Adrenal gland (tissue), 5 donors: ENCODE measurements at regions not wholly inside any gene's neighbourhood (a gene's known extent, or its start where the extent isn't known, plus 50 kb on each side); places are given as distances from the start of the nearest gene placed in this dataset.

Experiments used
- CTCF ChIP-seq, 6 experiments: fragments of 450-650 bp in 4 of 6; fragments of 200-600 bp in 2 of 6; sonication (generic) in 1 of 6; IDR thresholded peaks; 1 replicate in 5 of 6; 2 replicates in 1 of 6; pipeline versions ENCODE4 v1.5.1 to v1.8.0; 2016 to 2021; ENCODE audit warnings: antibody characterized with exemption in 6 of 6, mild to moderate bottlenecking in 2 of 6, moderate library complexity in 1 of 6
- POLR2A ChIP-seq, 2 donors: fragments of 450-650 bp; IDR thresholded peaks; one replicate each; pipeline ENCODE4 v1.6.1; 2017; ENCODE audit warnings: antibody characterized with exemption in 2 of 2, mild to moderate bottlenecking in 2 of 2, moderate library complexity in 1 of 2
- donor health status: DM: no; HTN: no; CAD: no.

- TF ChIP-seq CTCF (IDR thresholded peaks at IDR 0.05) (no peak), POLR2A (IDR thresholded peaks at IDR 0.05) (no peak)
These were observed 405.4 kb downstream of the CDH2 start for GRCh38 chr18:27771571-27771970.
